Stimulated activated CD8-positive, alpha-beta memory T cell treated with anti-CD3 and anti-CD28 coated beads, Interleukin-15, amount 100 ng/mL, for 4 hours (primary cell): ENCODE measurements at regions not wholly inside any gene's neighbourhood (a gene's known extent, or its start where the extent isn't known, plus 50 kb on each side); places are given as distances from the start of the nearest gene placed in this dataset.

Source experiments
- DNase-seq, 2 donors: peaks; one replicate each; pipeline ENCODE4 v3.0.0-alpha.2; 2020; ENCODE audit warnings: low read depth in 2 of 2

GRCh38 chr19:31706691-31707620, 357.7 kb upstream of the TSHZ3 start:
- DNase-seq = no peak

GRCh38 chr19:31708520-31708919, 359.3 kb upstream of the TSHZ3 start:
- DNase-seq = no peak

- no peak for DNase-seq
These were observed 360.2 kb upstream of the TSHZ3 start for GRCh38 chr19:31709476-31709875.

GRCh38 chr19:31715249-31715945, 366.2 kb upstream of the TSHZ3 start:
- no peak for DNase-seq

GRCh38 chr19:31716826-31717225, 367.6 kb upstream of the TSHZ3 start:
- DNase-seq = no peak

- no peak for DNase-seq
These were observed 368.2 kb upstream of the TSHZ3 start for GRCh38 chr19:31717269-31717923.

- DNase-seq = no peak
These were observed 368.8 kb upstream of the TSHZ3 start for GRCh38 chr19:31718032-31718431.

GRCh38 chr19:31718898-31719297, 369.7 kb upstream of the TSHZ3 start:
- no peak for DNase-seq

GRCh38 chr19:31723101-31723500, 373.9 kb upstream of the TSHZ3 start:
- DNase-seq = no peak

- DNase-seq = no peak
These were observed 375.8 kb upstream of the TSHZ3 start for GRCh38 chr19:31725051-31725450.

- no peak for DNase-seq
These were observed 378.3 kb upstream of the TSHZ3 start for GRCh38 chr19:31727536-31727935.

GRCh38 chr19:31730270-31730669, 381.0 kb upstream of the TSHZ3 start:
- no peak for DNase-seq

GRCh38 chr19:31733591-31733990, 384.4 kb upstream of the TSHZ3 start:
- DNase-seq = no peak

- no peak for DNase-seq
These were observed 393.0 kb upstream of the TSHZ3 start for GRCh38 chr19:31742249-31742648.

- no peak for DNase-seq
These were observed 396.5 kb upstream of the TSHZ3 start for GRCh38 chr19:31745731-31746130.

- no peak for DNase-seq
These were observed 400.0 kb upstream of the TSHZ3 start for GRCh38 chr19:31749231-31749630.

- DNase-seq = no peak
These were observed 410.1 kb upstream of the TSHZ3 start for GRCh38 chr19:31759359-31759758.

GRCh38 chr19:31761281-31761913, 412.2 kb upstream of the TSHZ3 start:
- DNase-seq = no peak

- DNase-seq = no peak
These were observed 421.0 kb upstream of the TSHZ3 start for GRCh38 chr19:31770223-31770622.

- DNase-seq = no peak
These were observed 423.7 kb upstream of the TSHZ3 start for GRCh38 chr19:31772915-31773314.

- DNase-seq = no peak
These were observed 432.3 kb upstream of the TSHZ3 start for GRCh38 chr19:31781542-31781941.

- DNase-seq = no peak
These were observed 434.4 kb upstream of the TSHZ3 start for GRCh38 chr19:31783592-31783991.
